ENCODE measurements at regions not wholly inside any gene's neighbourhood (a gene's known extent, or its start where the extent isn't known, plus 50 kb on each side); places are given as distances from the start of the nearest gene placed in this dataset.

DNA sequence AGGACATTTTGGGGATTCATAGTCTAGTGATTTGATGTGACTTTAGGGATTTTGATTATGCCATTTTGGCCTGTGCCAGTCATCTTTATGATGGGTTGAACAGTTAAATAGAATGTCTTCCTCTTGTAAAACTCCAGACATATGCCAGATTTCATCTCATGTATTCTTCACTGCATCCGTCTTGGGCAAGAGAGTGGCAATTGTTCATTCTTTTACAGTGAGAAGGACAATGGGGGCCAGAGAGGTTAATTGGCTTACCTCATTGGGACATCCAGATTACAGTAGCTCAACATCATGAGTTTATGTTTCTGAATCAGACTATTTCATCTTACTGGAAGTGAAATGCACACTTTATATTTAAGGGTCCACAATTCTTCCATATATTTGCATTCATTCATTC is 108.2 kb upstream of the SLC38A2 start (continued):
- TF ChIP-seq JUND (IDR thresholded peaks at IDR 0.05; ENCODE audit: low read length): no peak

DNA sequence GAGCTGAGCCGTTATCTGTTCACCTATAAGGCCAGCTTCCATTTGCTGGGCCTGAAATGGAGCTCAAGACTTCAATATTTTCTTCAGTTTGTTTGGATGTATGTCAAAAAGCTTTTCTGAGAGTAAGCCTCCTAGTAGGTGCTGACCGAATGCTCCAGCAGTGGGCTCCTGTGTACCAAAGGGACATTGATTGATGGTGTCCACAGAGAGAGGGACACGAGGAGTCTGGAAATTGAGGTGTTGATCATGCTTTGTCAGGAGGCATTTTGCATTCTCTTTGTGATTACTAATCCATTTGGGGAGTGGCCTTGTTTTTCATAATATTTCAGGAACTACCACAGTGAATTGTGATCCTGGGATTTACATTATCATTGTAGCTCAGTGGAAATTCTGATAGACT is 107.7 kb upstream of the SLC38A2 start:
- Histone ChIP-seq H3K4ac (replicated peaks; ENCODE audit: insufficient read length, low read depth, low read length) (no peak overlapping the region), H3K9ac (replicated peaks in 1 of 4; ENCODE audit: extremely low read depth in 1 of 4, low read depth in 3 of 4, low read length in 3 of 4) (no peak overlapping the region), H3K56ac (replicated peaks; ENCODE audit: insufficient read length, low read depth, low read length) (no peak overlapping the region), H3K4me3 (ENCODE audit: extremely low read depth in 1 of 4, insufficient read depth in 2 of 4, low read depth in 3 of 4, low read length in 4 of 4) (no peak overlapping the region), H3K14ac (ENCODE audit: insufficient read length) (no peak overlapping the region), H4K8ac (ENCODE audit: extremely low read depth, insufficient read depth, low read length) (no peak overlapping the region), H2BK120ac (replicated peaks; ENCODE audit: low read depth, low read length) (no peak overlapping the region), H3K27me3 (replicated peaks in 1 of 4; ENCODE audit: control insufficient read depth in 3 of 4, extremely low read depth in 1 of 4, insufficient read depth in 3 of 4, low read length in 3 of 4) (no peaks in the 10 kb centered on the region), H3K9me3 (ENCODE audit: insufficient read depth in 2 of 2, low read depth in 1 of 2, low read length in 1 of 2) (no peaks in the 10 kb centered on the region; a peak in 1 of 4 replicates), H3K23ac (ENCODE audit: insufficient read length) (no peak overlapping the region), H3K18ac (ENCODE audit: extremely low read depth, low read length) (no peak overlapping the region), H3K36me3 (ENCODE audit: control insufficient read depth in 2 of 4, insufficient read depth in 4 of 4, low read length in 3 of 4) (no peaks in the 10 kb centered on the region), H2BK20ac (ENCODE audit: low read length) (no peak overlapping the region), H3K27ac (ENCODE audit: low read depth, low read length) (no peak overlapping the region), H2BK5ac (ENCODE audit: low read depth, low read length) (no peak overlapping the region), H3K79me1 (ENCODE audit: low read depth, low read length) (no peaks in the 10 kb centered on the region), H3K4me1 (replicated peaks in 1 of 4; ENCODE audit: control insufficient read depth in 3 of 4, insufficient read depth in 4 of 4, low read length in 3 of 4) (peaks cover 0 to 7% (median 6%) of the 10 kb centered on the region in 4 experiments; a peak in 5 of 7 replicates), H4K20me1 (replicated peaks in 1 of 2; ENCODE audit: control insufficient read depth in 1 of 2, insufficient read depth in 2 of 2, low read length in 2 of 2) (no peaks in the 10 kb centered on the region), H4K91ac (replicated peaks; ENCODE audit: insufficient read length, low read length) (no peak overlapping the region), H2BK12ac (ENCODE audit: low read depth, low read length) (no peak overlapping the region), H3K4me2 (ENCODE audit: insufficient read depth in 1 of 2, low read depth in 2 of 2, low read length in 2 of 2) (no peak overlapping the region), H3K23me2 (ENCODE audit: low read depth, low read length) (no peaks in the 10 kb centered on the region), H2AK5ac (ENCODE audit: low read depth, low read length) (no peak overlapping the region), H2AFZ (ENCODE audit: low read length) (no peak overlapping the region), H3K79me2 (ENCODE audit: control insufficient read depth in 1 of 2, insufficient read depth in 2 of 2, low read length in 2 of 2) (no peaks in the 10 kb centered on the region), H4K5ac (ENCODE audit: insufficient read length, low read depth, low read length) (no peak overlapping the region), H2BK15ac (ENCODE audit: low read length) (no peak overlapping the region)
- CTCF ChIA-PET (ENCODE audit: partially characterized antibody): no interaction called here
- no peak for FAIRE-seq
- TF ChIP-seq SIN3A (conservative IDR thresholded peaks at IDR 0.05 in 1 of 2, IDR thresholded peaks at IDR 0.05 in 1 of 2; ENCODE audit: low read depth in 1 of 2, low read length in 2 of 2): no peak
- no peak for TF ChIP-seq RFX5 (IDR thresholded peaks at IDR 0.05; ENCODE audit: borderline replicate concordance, low read depth, low read length)
- TF ChIP-seq, protein P1, sequence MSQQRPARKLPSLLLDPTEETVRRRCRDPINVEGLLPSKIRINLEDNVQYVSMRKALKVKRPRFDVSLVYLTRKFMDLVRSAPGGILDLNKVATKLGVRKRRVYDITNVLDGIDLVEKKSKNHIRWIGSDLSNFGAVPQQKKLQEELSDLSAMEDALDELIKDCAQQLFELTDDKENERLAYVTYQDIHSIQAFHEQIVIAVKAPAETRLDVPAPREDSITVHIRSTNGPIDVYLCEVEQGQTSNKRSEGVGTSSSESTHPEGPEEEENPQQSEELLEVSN (IDR thresholded peaks at IDR 0.05): no peak
- TF ChIP-seq NANOG (IDR thresholded peaks at IDR 0.05; ENCODE audit: insufficient read depth, low read depth, low read length, poor library complexity, severe bottlenecking): no peak
- POLR2A ChIA-PET (ENCODE audit: partially characterized antibody): interaction anchor here (0.8 to 1.3 kb wide), 3 partner anchors 10 to 110 kb away, joined by 3 read pairs; no protein-coding TSS in a partner anchor
- DNase-seq (ENCODE audit: low read depth in 1 of 2, low spot score in 2 of 2): no peak
- WGBS, 2 experiments (ENCODE audit: extremely low coverage in 1 of 2, insufficient coverage in 1 of 2, insufficient read length in 1 of 2, insufficient replicate concordance in 2 of 2, low coverage in 1 of 2, low lambda C conversion rate in 2 of 2, missing lambda C conversion rate in 1 of 2): 94% methylated on average over 3 of the region's 3 CpGs; no CpG with 5 or more reads in 1 of the 2 experiments
